Astrocyte (in vitro differentiated cells and primary cell): ENCODE measurements at regions not wholly inside any gene's neighbourhood (a gene's known extent, or its start where the extent isn't known, plus 50 kb on each side); places are given as distances from the start of the nearest gene placed in this dataset.

Experiments used
- DNase-seq: peaks from one replicate; pipeline ENCODE4 v3.0.0-alpha.2; 2010; ENCODE audit warnings: low read depth
- FAIRE-seq: peaks from 2 replicates; lab custom pipeline; 2011; peaks lifted over from hg19 to GRCh38; lab: Jason Lieb, UNC
- H2AFZ ChIP-seq: 2 replicates; pipeline ENCODE4 v1.6.0; 2012; ENCODE audit warnings: low read depth, low read length, inconsistent platforms
- H3K27ac ChIP-seq: 2 replicates; pipeline ENCODE4 v1.5.1; 2011; ENCODE audit warnings: low read depth, low read length, inconsistent platforms
- H3K27me3 ChIP-seq: 2 replicates; pipeline ENCODE4 v1.6.0; 2011; ENCODE audit warnings: low read length, inconsistent platforms; ENCODE audit not compliant: insufficient read depth
- H3K36me3 ChIP-seq: 2 replicates; pipeline ENCODE4 v1.5.1; 2011; ENCODE audit warnings: low read length, inconsistent platforms; ENCODE audit not compliant: insufficient read depth
- H3K4me1 ChIP-seq: 2 replicates; pipeline ENCODE4 v1.5.1; 2011; ENCODE audit warnings: low read length, inconsistent platforms; ENCODE audit not compliant: insufficient read depth
- H3K4me2 ChIP-seq: 2 replicates; pipeline ENCODE4 v1.6.0; 2012; ENCODE audit warnings: low read length, inconsistent platforms
- H3K4me3 ChIP-seq: 2 replicates; pipeline ENCODE4 v1.5.1; 2011; ENCODE audit warnings: low read depth, mild to moderate bottlenecking, low read length, inconsistent platforms; ENCODE audit not compliant: insufficient read depth
- H3K79me2 ChIP-seq: 2 replicates; pipeline ENCODE4 v1.6.0; 2012; ENCODE audit warnings: mild to moderate bottlenecking, low read length, inconsistent platforms; ENCODE audit not compliant: insufficient read depth
- H3K9ac ChIP-seq: 2 replicates; pipeline ENCODE4 v1.6.0; 2012; ENCODE audit warnings: mild to moderate bottlenecking, low read length, inconsistent platforms
- H3K9me3 ChIP-seq: 2 replicates; pipeline ENCODE4 v1.5.1; 2012; ENCODE audit warnings: low read depth, mild to moderate bottlenecking, low read length, inconsistent platforms; ENCODE audit not compliant: insufficient read depth
- H4K20me1 ChIP-seq: 2 replicates; pipeline ENCODE4 v1.6.0; 2012; ENCODE audit warnings: low read length, inconsistent platforms; ENCODE audit not compliant: insufficient read depth
- H3K27ac Mint-ChIP-seq: one replicate; pipeline ENCODE4 v1.8.0; 2021; ENCODE audit warnings: mild to moderate bottlenecking, mixed read lengths; ENCODE audit not compliant: unreplicated experiment
- H3K27me3 Mint-ChIP-seq: one replicate; pipeline ENCODE4 v1.8.0; 2021; ENCODE audit warnings: low read depth, mixed read lengths; ENCODE audit not compliant: unreplicated experiment
- H3K36me3 Mint-ChIP-seq: one replicate; pipeline ENCODE4 v1.8.0; 2021; ENCODE audit warnings: low read depth, mixed read lengths; ENCODE audit not compliant: unreplicated experiment
- H3K4me1 Mint-ChIP-seq: one replicate; pipeline ENCODE4 v1.8.0; 2021; ENCODE audit warnings: low read depth, mixed read lengths; ENCODE audit not compliant: unreplicated experiment
- H3K4me3 Mint-ChIP-seq: one replicate; pipeline ENCODE4 v1.8.0; 2021; ENCODE audit warnings: mild to moderate bottlenecking, moderate library complexity, mixed read lengths; ENCODE audit not compliant: unreplicated experiment
- H3K9me3 Mint-ChIP-seq: one replicate; pipeline ENCODE4 v1.8.0; 2021; ENCODE audit warnings: mild to moderate bottlenecking, mixed read lengths; ENCODE audit not compliant: unreplicated experiment
- CTCF ChIP-seq: IDR thresholded peaks from 2 replicates; pipeline ENCODE4 v1.5.1; 2011; ENCODE audit warnings: low read depth, mild to moderate bottlenecking, inconsistent platforms, low read length, moderate library complexity; ENCODE audit not compliant: insufficient read depth
- EZH2 ChIP-seq: IDR thresholded peaks from 2 replicates; pipeline ENCODE4 v1.6.1; 2012; ENCODE audit warnings: mild to moderate bottlenecking, low read length, inconsistent platforms; ENCODE audit not compliant: insufficient read depth

GRCh38 chr7:27351137-27351536, 108.5 kb downstream of the EVX1 start:
- Histone ChIP-seq H3K9ac (no peak overlapping the region), H3K79me2 (no peaks in the 10 kb centered on the region), H3K27me3 (peaks cover 17% of the 10 kb centered on the region), H3K4me2 (no peak overlapping the region), H4K20me1 (no peaks in the 10 kb centered on the region), H3K36me3 (no peaks in the 10 kb centered on the region), H3K27ac (no peak overlapping the region), H3K4me3 (no peak overlapping the region), H3K4me1 (peaks cover 3% of the 10 kb centered on the region), H2AFZ (no peak overlapping the region), H3K9me3 (no peaks in the 10 kb centered on the region)
- FAIRE-seq = no peak
- Mint-ChIP-seq H3K27ac (no peak overlapping the region), H3K9me3 (no peaks in the 10 kb centered on the region), H3K4me1 (peaks cover 5% of the 10 kb centered on the region), H3K4me3 (no peak overlapping the region), H3K27me3 (peaks cover 6% of the 10 kb centered on the region), H3K36me3 (no peaks in the 10 kb centered on the region)
- no peak for TF ChIP-seq CTCF
- TF ChIP-seq EZH2 = no peak
- no peak for DNase-seq

GRCh38 chr7:27351786-27352185, 109.2 kb downstream of the EVX1 start:
- no peaks in the 10 kb centered on the region for H3K9me3 Mint-ChIP-seq
- no peak for DNase-seq

More at GRCh38 chr7:27351786-27352185, 109.2 kb downstream of the EVX1 start:
- no peaks in the 10 kb centered on the region for H3K9me3 ChIP-seq
- H3K9ac ChIP-seq = no peak overlapping the region
- Mint-ChIP-seq H3K4me3 (no peak overlapping the region), H3K4me1 (peaks cover 3% of the 10 kb centered on the region), H3K27ac (no peak overlapping the region), H3K36me3 (no peaks in the 10 kb centered on the region), H3K27me3 (peaks cover 6% of the 10 kb centered on the region)
- H3K4me1 ChIP-seq = peaks cover 3% of the 10 kb centered on the region
- peaks cover 14% of the 10 kb centered on the region for H3K27me3 ChIP-seq
- no peak for FAIRE-seq
- H3K36me3 ChIP-seq = no peaks in the 10 kb centered on the region
- H2AFZ ChIP-seq = no peak overlapping the region
- no peaks in the 10 kb centered on the region for H3K79me2 ChIP-seq
- no peaks in the 10 kb centered on the region for H4K20me1 ChIP-seq
- H3K4me2 ChIP-seq = no peak overlapping the region
- TF ChIP-seq CTCF (no peak), EZH2 (no peak)
- no peak overlapping the region for H3K27ac ChIP-seq
- no peak overlapping the region for H3K4me3 ChIP-seq
